Natural killer cell (primary cell): ENCODE measurements at regions not wholly inside any gene's neighbourhood (a gene's known extent, or its start where the extent isn't known, plus 50 kb on each side); places are given as distances from the start of the nearest gene placed in this dataset.

ENCODE experiments used
- ATAC-seq, 3 donors: fragments of 150-1000 bp in 2 of 3; fragments of 200-7000 bp in 1 of 3; cut with Tn5 transposase; 1 replicate in 1 of 3; 2 replicates in 2 of 3; pipeline ENCODE4 v1.10.0; 2021; ENCODE audit warnings: mild to moderate bottlenecking in 2 of 3, moderate library complexity in 2 of 3
- DNase-seq, 2 donors: peaks; one replicate each; pipeline versions ENCODE4 v3.0.0 to v3.0.0-alpha.2; 2013 to 2021; ENCODE audit warnings: mixed read lengths in 1 of 2
- H3K27ac ChIP-seq: one replicate; pipeline ENCODE4 v1.5.1; 2013; ENCODE audit warnings: mild to moderate bottlenecking, low read length
- H3K27me3 ChIP-seq: one replicate; pipeline ENCODE4 v1.6.1; 2013; ENCODE audit warnings: low read length; ENCODE audit not compliant: control insufficient read depth, insufficient read depth
- H3K36me3 ChIP-seq: one replicate; pipeline ENCODE4 v1.6.1; 2013; ENCODE audit warnings: low read length; ENCODE audit not compliant: control insufficient read depth, insufficient read depth
- H3K4me1 ChIP-seq: one replicate; pipeline ENCODE4 v1.6.1; 2013; ENCODE audit warnings: low read length; ENCODE audit not compliant: control insufficient read depth, insufficient read depth
- H3K4me3 ChIP-seq: one replicate; pipeline ENCODE4 v1.5.1; 2013; ENCODE audit warnings: low read length
- H3K9me3 ChIP-seq: one replicate; pipeline ENCODE4 v1.6.1; 2013; ENCODE audit warnings: low read length; ENCODE audit not compliant: control insufficient read depth, insufficient read depth
- H3K27ac Mint-ChIP-seq, 2 donors: one replicate each; pipeline ENCODE4 v1.8.0; 2022; ENCODE audit warnings: mild to moderate bottlenecking in 2 of 2, mixed read lengths in 2 of 2, moderate library complexity in 1 of 2
- H3K27me3 Mint-ChIP-seq, 2 donors: one replicate each; pipeline ENCODE4 v1.8.0; 2022; ENCODE audit warnings: low read depth in 2 of 2, mixed read lengths in 2 of 2
- H3K36me3 Mint-ChIP-seq: one replicate; pipeline ENCODE4 v1.8.0; 2022; ENCODE audit warnings: mixed read lengths
- H3K4me1 Mint-ChIP-seq, 2 donors: one replicate each; pipeline ENCODE4 v1.8.0; 2022; ENCODE audit warnings: mixed read lengths in 2 of 2
- H3K4me3 Mint-ChIP-seq: one replicate; pipeline ENCODE4 v1.8.0; 2022; ENCODE audit warnings: mild to moderate bottlenecking, moderate library complexity, mixed read lengths
- H3K9me3 Mint-ChIP-seq, 2 donors: one replicate each; pipeline ENCODE4 v1.8.0; 2022; ENCODE audit warnings: mixed read lengths in 2 of 2
- CTCF ChIP-seq: fragments of 200-600 bp; IDR thresholded peaks from one replicate; pipeline ENCODE4 v1.8.0; 2022; ENCODE audit warnings: antibody characterized with exemption
- WGBS: methylation state at CpG from one replicate; pipeline ENCODE4 v1.1.7; 2013; ENCODE audit warnings: missing lambda C conversion rate; ENCODE audit not compliant: insufficient coverage; 5-methylcytosine and 5-hydroxymethylcytosine counted together
- intact Hi-C: fragments of 100-400 bp; cut with micrococcal nuclease; formaldehyde crosslinking; loops from one replicate; pipeline ENCODE4 v1.14.2; 2022

- H3K9me3 ChIP-seq = no peaks in the 10 kb centered on the region
- peaks cover 13% of the 10 kb centered on the region for H3K4me1 ChIP-seq
- H3K4me3 ChIP-seq = no peak overlapping the region
- DNase-seq = no peak
- H3K4me1 Mint-ChIP-seq = peaks cover 26 to 28% of the 10 kb centered on the region in 2 donors
- H3K4me3 Mint-ChIP-seq = no peak overlapping the region
- H3K27ac Mint-ChIP-seq = no peak overlapping the region
- H3K27ac ChIP-seq = no peak overlapping the region
- no peak for ATAC-seq
- H3K27me3 ChIP-seq = no peaks in the 10 kb centered on the region
- no peaks in the 10 kb centered on the region for H3K36me3 Mint-ChIP-seq
- TF ChIP-seq CTCF = no peak
- H3K9me3 Mint-ChIP-seq = peaks cover 0 to 2% of the 10 kb centered on the region in 2 donors
- WGBS = 95% methylated on average over 7 of the region's 10 CpGs
- no peaks in the 10 kb centered on the region for H3K36me3 ChIP-seq
- no peaks in the 10 kb centered on the region for H3K27me3 Mint-ChIP-seq
- intact Hi-C loops = no loop called here
These were observed 133.6 kb downstream of the CD47 start for GRCh38 chr3:107956991-107957900.

DNA sequence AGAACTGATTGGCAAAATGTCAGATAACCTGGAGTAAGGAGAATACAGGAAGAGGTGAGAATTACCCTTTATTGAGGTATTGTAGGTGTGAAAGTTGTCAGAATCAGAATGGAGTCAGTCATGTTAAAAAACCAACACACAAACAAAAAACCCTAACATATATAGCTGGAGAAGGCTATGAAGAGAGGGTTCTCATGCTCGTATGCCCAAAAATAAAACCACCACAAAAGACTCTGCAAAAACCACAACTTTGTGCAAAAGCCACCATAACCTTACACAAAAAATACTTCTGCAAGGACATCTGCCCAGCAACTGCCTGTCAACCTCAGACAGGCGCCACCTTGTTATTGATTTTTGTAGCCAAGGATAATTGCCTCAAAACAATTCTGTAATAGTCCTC is 136.0 kb downstream of the CD47 start:
- TF ChIP-seq CTCF = no peak
- DNase-seq = peak in 1 of 2 donors; percentile 30
- peaks cover 26 to 28% of the 10 kb centered on the region in 2 donors for H3K4me1 Mint-ChIP-seq
- WGBS = 2% methylated on average over 2 of the region's 2 CpGs
- peaks cover 13% of the 10 kb centered on the region for H3K4me1 ChIP-seq
- ATAC-seq = peak in 2 of 3 donors; percentile 59 to 66
- H3K9me3 Mint-ChIP-seq = peaks cover 0 to 1% of the 10 kb centered on the region in 2 donors
- peak overlapping the region in 1 of 2 donors; percentile 6 for H3K27ac Mint-ChIP-seq
- intact Hi-C loops = no loop called here
- no peaks in the 10 kb centered on the region for H3K9me3 ChIP-seq
- H3K36me3 ChIP-seq = no peaks in the 10 kb centered on the region
- H3K36me3 Mint-ChIP-seq = no peaks in the 10 kb centered on the region
- no peaks in the 10 kb centered on the region for H3K27me3 ChIP-seq
- H3K27me3 Mint-ChIP-seq = no peaks in the 10 kb centered on the region
- no peak overlapping the region for H3K4me3 ChIP-seq
- H3K4me3 Mint-ChIP-seq = peak overlapping the region; percentile 17
- H3K27ac ChIP-seq = no peak overlapping the region

GRCh38 chr3:107953722-107954121 is 137.1 kb downstream of the CD47 start:
- DNase-seq (no peak), ATAC-seq (peak; percentile 54 to 77 (median 54))
- Histone ChIP-seq H3K4me1 (peaks cover 13% of the 10 kb centered on the region), H3K9me3 (no peaks in the 10 kb centered on the region), H3K36me3 (no peaks in the 10 kb centered on the region), H3K27me3 (no peaks in the 10 kb centered on the region), H3K27ac (no peak overlapping the region), H3K4me3 (no peak overlapping the region)
- intact Hi-C loops = no loop called here
- WGBS = 8% methylated on average over 3 of the region's 3 CpGs
- H3K27ac Mint-ChIP-seq = peak overlapping the region in 1 of 2 donors; percentile 37
- H3K27me3 Mint-ChIP-seq = peaks cover 0 to 2% of the 10 kb centered on the region in 2 donors
- peak overlapping the region; percentile 55 for H3K4me3 Mint-ChIP-seq
- H3K4me1 Mint-ChIP-seq = peaks cover 26 to 28% of the 10 kb centered on the region in 2 donors
- H3K9me3 Mint-ChIP-seq = no peaks in the 10 kb centered on the region
- no peak for TF ChIP-seq CTCF
- no peaks in the 10 kb centered on the region for H3K36me3 Mint-ChIP-seq
